Adrenal gland (tissue), 9 donors: ENCODE measurements at regions not wholly inside any gene's neighbourhood (a gene's known extent, or its start where the extent isn't known, plus 50 kb on each side); places are given as distances from the start of the nearest gene placed in this dataset.

Source experiments
- DNase-seq, 7 donors: peaks; one replicate each; pipeline ENCODE4 v3.0.0-alpha.2; 2019 to 2020
- H3K27ac ChIP-seq, 5 donors: fragments of 200-600 bp; sonication (generic) in 4 of 5; 1 replicate in 3 of 5; 2 replicates in 2 of 5; pipeline versions ENCODE4 v1.5.1 to v1.8.0; 2016 to 2020; ENCODE audit warnings: mild to moderate bottlenecking in 1 of 5
- H3K27me3 ChIP-seq: fragments of 200-600 bp; 2 replicates; pipeline ENCODE4 v1.8.0; 2021
- H3K36me3 ChIP-seq, 2 donors: fragments of 200-600 bp; replicated peaks in 1 of 2; 1 replicate in 1 of 2; 2 replicates in 1 of 2; pipeline versions ENCODE4 v1.5.1 to v1.8.0; 2018 to 2022
- H3K4me1 ChIP-seq, 2 donors: fragments of 200-600 bp; replicated peaks in 1 of 2; 1 replicate in 1 of 2; 2 replicates in 1 of 2; pipeline versions ENCODE4 v1.5.1 to v1.8.0; 2018 to 2021
- H3K4me3 ChIP-seq, 4 donors: fragments of 200-600 bp; sonication (generic) in 3 of 4; one replicate each; pipeline ENCODE4 v1.5.1; 2016 to 2018
- H3K9me3 ChIP-seq, 3 donors: fragments of 200-600 bp; sonication (generic) in 1 of 3; replicated peaks in 1 of 3; 1 replicate in 2 of 3; 2 replicates in 1 of 3; pipeline versions ENCODE4 v1.5.1 to v1.8.0; 2016 to 2021
- CTCF ChIP-seq, 6 experiments: fragments of 450-650 bp in 4 of 6; fragments of 200-600 bp in 2 of 6; sonication (generic) in 1 of 6; IDR thresholded peaks; 1 replicate in 5 of 6; 2 replicates in 1 of 6; pipeline versions ENCODE4 v1.5.1 to v1.8.0; 2016 to 2021; ENCODE audit warnings: antibody characterized with exemption in 6 of 6, mild to moderate bottlenecking in 2 of 6, moderate library complexity in 1 of 6
- POLR2A ChIP-seq, 2 donors: fragments of 450-650 bp; IDR thresholded peaks; one replicate each; pipeline ENCODE4 v1.6.1; 2017; ENCODE audit warnings: antibody characterized with exemption in 2 of 2, mild to moderate bottlenecking in 2 of 2, moderate library complexity in 1 of 2
- whole genome bisulfite sequencing, 4 donors: extraction: QIAGEN DNeasy Blood & Tissue Kit in 2 of 4; methylation state at CpG; one replicate each; pipeline versions ENCODE4 v1.1.5 to v1.1.7; 2013 to 2017; 5-methylcytosine and 5-hydroxymethylcytosine counted together
- intact Hi-C, 2 donors: fragments of 100-400 bp; cut with DNase I; formaldehyde crosslinking; loops; one replicate each; pipeline versions ENCODE4 v1.14.1 to v1.15.0; 2022 to 2023
- donor health status: healthy with polysubstance abuse.
- donor health status: Bipolar disorder and iron deficiency.
- donor health status: DM: yes; HTN: yes; CAD: no.
- donor health status: DM: no; HTN: no; CAD: no.
- donor health status: DM: no; HTN: no; CAD: no.

DNA sequence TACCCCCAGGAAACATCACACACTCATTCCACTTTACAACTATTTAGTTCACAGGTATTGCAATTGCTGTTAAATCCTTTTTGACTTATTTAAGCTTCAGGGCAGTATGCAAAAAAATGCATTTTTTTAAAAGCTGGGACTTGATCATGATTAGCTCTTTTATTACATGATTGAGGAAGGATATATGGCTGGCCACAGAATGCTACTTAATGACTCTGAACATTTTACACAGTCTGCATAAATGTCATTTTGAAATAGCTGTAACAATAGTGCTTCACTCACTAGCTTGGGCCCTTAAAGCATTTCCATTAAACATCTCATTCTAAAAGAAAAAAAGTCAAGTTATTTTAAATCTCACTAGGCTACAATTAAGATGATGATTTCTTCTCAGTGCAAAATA, 429.7 kb downstream of the FRK start:
- no peaks in the 10 kb centered on the region for H3K36me3 ChIP-seq
- TF ChIP-seq CTCF (IDR thresholded peaks at IDR 0.05) (no peak), POLR2A (IDR thresholded peaks at IDR 0.05) (no peak)
- H3K9me3 ChIP-seq = no peaks in the 10 kb centered on the region
- H3K4me1 ChIP-seq = no peaks in the 10 kb centered on the region
- no peak overlapping the region for H3K4me3 ChIP-seq
- H3K27ac ChIP-seq = no peak overlapping the region
- no peak for DNase-seq
- intact Hi-C loops = no loop called here
- H3K27me3 ChIP-seq = no peaks in the 10 kb centered on the region

DNA sequence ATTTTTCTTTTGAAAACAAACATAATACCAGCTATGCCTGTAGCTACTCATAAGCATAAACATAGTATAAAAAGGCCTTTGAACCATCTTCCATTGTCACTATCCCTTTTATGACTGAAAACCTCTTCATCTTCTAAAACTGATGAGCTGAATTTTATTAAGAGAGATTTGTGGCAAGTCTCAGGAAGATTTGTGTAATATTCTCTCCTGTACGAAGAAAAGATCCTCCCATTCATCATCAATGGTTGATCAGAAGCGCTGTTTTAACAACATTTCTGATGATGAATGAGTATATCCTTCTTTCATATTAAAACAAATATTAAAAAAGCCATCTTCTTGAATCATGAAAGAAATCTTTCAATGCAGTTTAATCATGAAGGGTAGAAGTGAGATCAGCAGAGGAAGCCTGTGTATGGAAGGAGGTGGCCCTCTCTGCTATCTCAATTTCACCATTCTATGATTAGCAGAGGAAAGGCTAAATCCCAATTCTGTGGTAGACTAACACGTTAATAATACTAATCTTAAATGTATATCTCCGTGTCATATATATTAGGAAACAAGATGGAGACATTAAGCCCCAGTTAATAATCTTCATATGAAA, 430.2 kb downstream of the FRK start:
- H3K27me3 ChIP-seq = no peaks in the 10 kb centered on the region
- H3K4me1 ChIP-seq = no peaks in the 10 kb centered on the region
- no peak overlapping the region for H3K27ac ChIP-seq
- H3K36me3 ChIP-seq = no peaks in the 10 kb centered on the region
- 78 to 90% (median 85%) methylated on average over 4 of the region's 4 CpGs for WGBS, 4 donors
- H3K9me3 ChIP-seq = no peaks in the 10 kb centered on the region
- intact Hi-C loops = no loop called here
- TF ChIP-seq POLR2A (IDR thresholded peaks at IDR 0.05) (no peak), CTCF (IDR thresholded peaks at IDR 0.05) (no peak)
- DNase-seq = no peak
- no peak overlapping the region for H3K4me3 ChIP-seq

DNA sequence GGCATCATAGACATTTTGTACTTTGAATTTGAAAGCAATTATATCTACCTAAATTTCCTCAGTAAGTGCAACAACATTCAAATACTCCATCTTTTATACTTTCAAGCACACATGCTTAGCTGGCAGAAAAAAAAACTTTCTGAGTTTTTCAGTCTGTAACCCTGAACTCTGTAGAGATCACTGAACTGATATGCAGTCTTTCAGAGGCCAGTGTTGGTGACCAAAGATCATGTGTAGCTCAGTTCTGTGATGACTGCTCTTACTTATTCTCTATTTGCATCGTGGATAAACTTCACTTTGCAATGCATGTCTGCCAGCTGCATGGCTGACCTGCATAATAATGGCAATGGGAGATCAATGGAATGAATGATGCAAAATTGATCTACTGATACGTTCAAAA, 431.3 kb downstream of the FRK start:
- Histone ChIP-seq H3K4me3 (no peak overlapping the region), H3K36me3 (no peaks in the 10 kb centered on the region), H3K27me3 (no peaks in the 10 kb centered on the region), H3K4me1 (no peaks in the 10 kb centered on the region), H3K9me3 (no peaks in the 10 kb centered on the region), H3K27ac (no peak overlapping the region)
- TF ChIP-seq CTCF (IDR thresholded peaks at IDR 0.05) (no peak), POLR2A (IDR thresholded peaks at IDR 0.05) (no peak)
- intact Hi-C loops = no loop called here
- no peak for DNase-seq
- WGBS, 4 donors = 57 to 84% (median 69%) methylated on average over 2 of the region's 2 CpGs

DNA sequence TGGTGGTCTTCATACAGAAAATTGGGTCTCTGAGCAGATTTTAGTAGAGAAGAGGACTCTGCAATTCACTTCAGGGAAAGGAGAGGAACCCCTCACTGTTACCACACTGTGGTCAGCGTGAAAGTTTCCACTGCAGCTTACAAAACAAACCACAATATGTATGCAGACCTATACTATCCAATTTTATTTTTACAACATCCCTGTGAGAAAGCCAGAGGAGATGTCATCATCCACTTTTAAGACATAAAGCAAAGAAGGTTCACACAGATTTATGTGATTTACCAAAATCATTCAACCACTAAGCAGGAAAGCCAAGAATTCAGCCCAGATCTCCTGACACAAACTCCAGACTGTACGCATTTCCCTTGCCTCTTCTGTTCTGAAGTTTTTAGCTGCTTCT, 442.4 kb downstream of the FRK start:
- Histone ChIP-seq H3K4me3 (no peak overlapping the region), H3K27me3 (no peaks in the 10 kb centered on the region), H3K9me3 (no peaks in the 10 kb centered on the region), H3K36me3 (no peaks in the 10 kb centered on the region), H3K4me1 (no peaks in the 10 kb centered on the region), H3K27ac (no peak overlapping the region)
- WGBS, 4 donors = 88 to 96% (median 90%) methylated on average over 2 of the region's 2 CpGs
- DNase-seq = no peak
- intact Hi-C loops = no loop called here
- TF ChIP-seq POLR2A (IDR thresholded peaks at IDR 0.05) (no peak), CTCF (IDR thresholded peaks at IDR 0.05) (no peak)
